ENCODE measurements at regions not wholly inside any gene's neighbourhood (a gene's known extent, or its start where the extent isn't known, plus 50 kb on each side); places are given as distances from the start of the nearest gene placed in this dataset.
A peak's percentile ranks its signal among the peaks of the same experiment; 100 is the strongest.
"Not testable (repeated sequence)": the region's sequence is repeated elsewhere in the genome, so short reads cannot be mapped to it uniquely, and the experiment has no call there.

DNA sequence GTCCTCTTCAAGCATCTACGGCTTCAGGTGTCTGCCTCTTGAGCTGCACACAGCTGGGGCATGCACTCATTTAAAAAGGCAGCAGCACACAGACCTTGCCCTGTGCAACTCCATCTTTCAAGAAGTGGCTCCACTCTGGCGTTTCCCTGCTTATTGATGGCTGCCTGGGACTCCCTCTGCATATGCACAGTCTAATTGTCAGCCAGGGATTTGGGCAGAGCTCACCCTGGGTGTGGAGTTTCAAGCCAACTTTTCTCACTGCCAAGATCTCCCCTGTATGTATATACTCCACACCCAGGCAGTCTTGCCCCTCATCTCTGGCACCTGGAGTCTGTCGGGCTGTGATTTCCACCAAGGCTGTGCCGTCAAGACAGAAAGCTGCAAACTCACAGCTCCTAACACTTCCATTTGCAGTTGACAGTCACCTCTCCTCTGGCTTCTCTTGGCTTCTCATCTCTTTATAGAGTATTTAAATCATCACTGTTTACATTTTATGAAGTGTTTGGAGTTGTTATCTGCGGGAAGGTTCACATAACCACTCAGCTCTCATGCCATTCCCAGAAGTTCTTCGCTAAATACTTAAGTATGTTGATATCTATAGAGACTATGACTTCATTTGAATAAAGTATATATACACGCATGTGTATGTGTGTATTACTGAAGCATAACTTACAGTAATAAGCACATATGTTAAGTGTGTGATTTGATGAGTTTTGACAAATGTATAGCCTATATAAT is 130.5 kb upstream of the ZNF469 start:
- BruUV-seq (replicated peaks): not testable (repeated sequence)

DNA sequence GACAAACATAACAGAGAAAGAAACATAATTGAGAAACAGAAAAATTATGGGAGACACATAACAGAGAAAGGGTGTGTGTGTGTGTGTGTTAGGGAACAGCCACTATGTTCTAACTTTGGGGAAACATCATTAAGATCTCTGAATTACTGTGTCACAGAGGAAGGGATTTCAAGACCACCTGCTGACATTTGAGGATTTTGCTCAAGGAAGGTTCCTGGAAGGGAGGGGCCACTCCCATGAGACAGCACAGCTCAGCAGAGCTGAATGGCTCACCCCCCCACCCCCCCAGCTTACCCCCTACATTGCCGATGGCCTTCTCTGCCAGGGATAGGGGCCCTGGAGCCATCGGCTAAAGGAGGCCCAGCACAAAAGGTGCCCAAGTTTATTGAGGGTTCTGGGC is 124.6 kb upstream of the ZNF469 start:
- H3K27ac Mint-ChIP-seq (ENCODE audit: unreplicated experiment); H3K4me3 Mint-ChIP-seq (ENCODE audit: low read depth, unreplicated experiment); CTCF ChIA-PET; DNase-seq; BruUV-seq (replicated peaks); H3K4me1 Mint-ChIP-seq (ENCODE audit: low read depth, unreplicated experiment); H3K27me3 Mint-ChIP-seq (ENCODE audit: unreplicated experiment); intact Hi-C loops (cut with micrococcal nuclease; ENCODE audit: unreplicated experiment): not testable (repeated sequence)
- peaks cover 16% of the 10 kb centered on the region for H3K36me3 Mint-ChIP-seq (ENCODE audit: insufficient read depth, unreplicated experiment)
- peaks cover 14% of the 10 kb centered on the region for H3K9me3 Mint-ChIP-seq (ENCODE audit: low read depth, unreplicated experiment)

More for the DNA sequence above, 130.5 kb upstream of the ZNF469 start:
- H3K27me3 Mint-ChIP-seq (ENCODE audit: unreplicated experiment); DNase-seq; H3K27ac Mint-ChIP-seq (ENCODE audit: unreplicated experiment); H3K4me1 Mint-ChIP-seq (ENCODE audit: low read depth, unreplicated experiment); H3K4me3 Mint-ChIP-seq (ENCODE audit: low read depth, unreplicated experiment); H3K36me3 Mint-ChIP-seq (ENCODE audit: insufficient read depth, unreplicated experiment); CTCF ChIA-PET; intact Hi-C loops (cut with micrococcal nuclease; ENCODE audit: unreplicated experiment): not testable (repeated sequence)
- peaks cover 10% of the 10 kb centered on the region for H3K9me3 Mint-ChIP-seq (ENCODE audit: low read depth, unreplicated experiment)

DNA sequence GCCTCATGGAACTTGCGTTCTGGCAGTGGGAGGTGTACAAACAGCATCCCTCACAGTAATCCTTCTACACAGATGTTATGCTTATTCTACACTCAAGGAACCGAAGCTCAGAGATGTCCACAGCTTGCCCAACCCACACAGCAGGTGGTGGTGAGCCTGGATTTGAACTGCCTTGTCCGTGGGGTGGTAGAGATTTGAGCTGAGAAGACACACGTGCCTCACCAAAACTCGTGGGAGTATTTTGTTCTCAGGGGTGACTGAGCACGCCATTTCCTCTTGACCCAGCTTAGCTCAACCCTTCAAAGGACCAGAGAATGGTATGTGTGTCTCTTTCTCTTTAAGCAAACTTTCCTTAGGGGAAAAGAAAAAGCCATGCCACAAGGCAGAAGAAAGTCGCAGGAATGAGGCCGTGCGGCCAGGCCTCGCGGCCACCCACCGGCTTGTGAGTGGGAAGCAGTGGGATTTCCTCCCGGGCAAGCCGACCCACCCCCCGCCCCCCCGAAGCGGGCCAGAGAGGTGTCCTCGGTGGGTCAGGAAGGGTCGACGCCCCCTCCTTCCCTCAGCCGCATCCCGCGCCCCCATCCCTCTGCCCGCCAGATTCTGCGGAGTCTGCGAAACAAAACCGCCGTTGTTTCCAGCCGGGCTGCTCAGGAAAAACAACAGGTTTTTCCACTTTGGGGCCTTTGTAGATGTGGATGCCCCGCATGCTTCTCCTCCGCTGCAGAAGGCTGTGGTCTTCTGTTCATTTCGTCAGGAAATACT is 123.8 kb upstream of the ZNF469 start:
- intact Hi-C loops (cut with micrococcal nuclease; ENCODE audit: unreplicated experiment); H3K27me3 Mint-ChIP-seq (ENCODE audit: unreplicated experiment); H3K4me1 Mint-ChIP-seq (ENCODE audit: low read depth, unreplicated experiment); BruUV-seq (replicated peaks): not testable (repeated sequence)
- peak; percentile 55 for DNase-seq
- CTCF ChIA-PET: interaction anchor here (0.7 kb wide), 1 partner anchor 8 kb away, joined by 5 read pairs; no protein-coding TSS in a partner anchor
- Mint-ChIP-seq H3K36me3 (ENCODE audit: insufficient read depth, unreplicated experiment) (peaks cover 16% of the 10 kb centered on the region), H3K4me3 (ENCODE audit: low read depth, unreplicated experiment) (peak overlapping the region; percentile 37), H3K9me3 (ENCODE audit: low read depth, unreplicated experiment) (peaks cover 14% of the 10 kb centered on the region), H3K27ac (ENCODE audit: unreplicated experiment) (peak overlapping the region; percentile 56)

DNA sequence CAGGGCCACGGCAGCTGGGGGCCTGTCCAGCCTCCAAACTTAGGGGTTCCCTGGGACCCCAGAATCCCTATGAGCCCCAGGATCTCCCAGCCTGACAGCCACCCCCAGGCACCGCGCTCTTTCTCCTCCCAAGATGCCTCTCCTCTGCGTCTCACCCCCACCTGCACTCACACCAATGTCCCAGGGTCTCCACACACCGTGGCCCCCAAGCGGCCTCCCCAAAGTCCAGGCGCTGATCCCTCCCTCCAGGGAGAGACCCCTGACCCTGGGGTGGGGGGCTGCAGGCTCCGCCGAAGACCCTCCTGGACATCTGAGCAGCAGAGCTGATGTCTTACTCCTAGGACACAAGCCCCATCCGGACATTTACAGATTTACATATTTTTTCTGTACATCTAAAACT is 123.2 kb upstream of the ZNF469 start:
- H3K36me3 Mint-ChIP-seq (ENCODE audit: insufficient read depth, unreplicated experiment): peaks cover 21% of the 10 kb centered on the region
- intact Hi-C loops (cut with micrococcal nuclease; ENCODE audit: unreplicated experiment); BruUV-seq (replicated peaks); DNase-seq; H3K4me1 Mint-ChIP-seq (ENCODE audit: low read depth, unreplicated experiment); H3K27me3 Mint-ChIP-seq (ENCODE audit: unreplicated experiment): not testable (repeated sequence)
- peaks cover 14% of the 10 kb centered on the region for H3K9me3 Mint-ChIP-seq (ENCODE audit: low read depth, unreplicated experiment)
- peak overlapping the region; percentile 56 for H3K27ac Mint-ChIP-seq (ENCODE audit: unreplicated experiment)
- H3K4me3 Mint-ChIP-seq (ENCODE audit: low read depth, unreplicated experiment): peak overlapping the region; percentile 37
- CTCF ChIA-PET: interaction anchor here (0.7 kb wide), 1 partner anchor 8 kb away, joined by 5 read pairs; no protein-coding TSS in a partner anchor

DNA sequence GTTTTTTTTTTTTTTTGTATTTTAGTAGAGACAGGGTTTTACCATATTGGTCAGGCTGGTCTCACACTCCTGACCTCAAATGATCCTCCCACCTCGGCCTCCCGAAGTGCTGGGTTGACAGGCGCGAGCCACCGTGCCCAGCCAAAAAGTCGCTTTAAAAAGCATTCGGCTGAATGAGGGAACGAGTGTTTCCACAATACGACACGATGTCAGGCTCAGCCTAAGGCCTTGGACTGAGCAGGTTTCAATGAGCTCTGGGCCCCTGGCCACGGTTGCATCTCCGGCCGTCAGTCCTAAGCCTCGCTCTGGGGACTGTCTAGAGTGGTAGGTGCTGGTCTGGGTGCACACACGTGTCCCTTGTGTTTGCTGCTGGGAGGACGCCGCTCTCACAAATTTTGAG is 122.6 kb upstream of the ZNF469 start:
- CTCF ChIA-PET; intact Hi-C loops (cut with micrococcal nuclease; ENCODE audit: unreplicated experiment); H3K27ac Mint-ChIP-seq (ENCODE audit: unreplicated experiment); H3K4me1 Mint-ChIP-seq (ENCODE audit: low read depth, unreplicated experiment); H3K27me3 Mint-ChIP-seq (ENCODE audit: unreplicated experiment); BruUV-seq (replicated peaks); DNase-seq; H3K4me3 Mint-ChIP-seq (ENCODE audit: low read depth, unreplicated experiment): not testable (repeated sequence)
- H3K36me3 Mint-ChIP-seq (ENCODE audit: insufficient read depth, unreplicated experiment): peaks cover 27% of the 10 kb centered on the region
- H3K9me3 Mint-ChIP-seq (ENCODE audit: low read depth, unreplicated experiment): peaks cover 14% of the 10 kb centered on the region

DNA sequence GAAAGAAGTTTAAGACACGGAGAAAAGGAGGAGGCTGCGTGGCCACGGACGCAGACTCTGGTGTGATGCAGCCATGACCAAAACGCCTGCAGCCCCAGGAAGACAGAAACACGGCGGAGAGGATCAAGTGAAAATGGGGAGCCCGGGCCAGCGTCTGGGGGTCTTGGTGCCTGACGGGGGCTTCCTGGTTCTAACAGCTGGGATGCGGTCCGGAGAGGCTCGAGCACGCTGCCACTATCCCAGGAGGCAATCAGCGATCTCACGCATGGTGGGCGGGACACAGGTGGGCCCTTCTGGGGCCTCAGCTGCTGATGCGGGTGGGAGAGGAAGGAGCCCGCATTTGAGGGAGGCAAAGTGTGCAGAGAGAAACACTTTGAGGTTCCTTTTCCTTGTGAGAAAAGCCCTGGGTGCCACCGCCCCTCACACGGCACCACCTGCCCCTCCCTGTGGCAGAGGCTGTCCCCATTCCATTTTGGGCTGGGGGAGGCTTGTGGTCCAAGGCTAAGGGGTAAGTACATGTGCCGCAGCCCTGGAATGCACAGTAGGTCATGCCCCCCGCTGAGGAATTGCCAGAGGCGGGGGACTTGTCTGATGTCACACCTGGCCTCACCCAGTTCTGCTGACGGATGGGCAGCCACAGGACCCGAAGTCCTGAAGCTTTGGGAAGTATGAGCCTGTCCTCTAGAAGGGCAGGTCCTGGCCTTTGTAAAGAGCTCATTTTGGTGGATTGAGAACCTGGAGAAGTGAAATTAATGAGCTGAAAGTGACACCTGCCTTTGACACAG is 121.7 kb upstream of the ZNF469 start:
- H3K4me3 Mint-ChIP-seq (ENCODE audit: low read depth, unreplicated experiment); intact Hi-C loops (cut with micrococcal nuclease; ENCODE audit: unreplicated experiment); H3K27me3 Mint-ChIP-seq (ENCODE audit: unreplicated experiment); DNase-seq; H3K27ac Mint-ChIP-seq (ENCODE audit: unreplicated experiment); CTCF ChIA-PET; BruUV-seq (replicated peaks); H3K4me1 Mint-ChIP-seq (ENCODE audit: low read depth, unreplicated experiment): not testable (repeated sequence)
- peaks cover 12% of the 10 kb centered on the region for H3K9me3 Mint-ChIP-seq (ENCODE audit: low read depth, unreplicated experiment)
- H3K36me3 Mint-ChIP-seq (ENCODE audit: insufficient read depth, unreplicated experiment): peaks cover 32% of the 10 kb centered on the region

DNA sequence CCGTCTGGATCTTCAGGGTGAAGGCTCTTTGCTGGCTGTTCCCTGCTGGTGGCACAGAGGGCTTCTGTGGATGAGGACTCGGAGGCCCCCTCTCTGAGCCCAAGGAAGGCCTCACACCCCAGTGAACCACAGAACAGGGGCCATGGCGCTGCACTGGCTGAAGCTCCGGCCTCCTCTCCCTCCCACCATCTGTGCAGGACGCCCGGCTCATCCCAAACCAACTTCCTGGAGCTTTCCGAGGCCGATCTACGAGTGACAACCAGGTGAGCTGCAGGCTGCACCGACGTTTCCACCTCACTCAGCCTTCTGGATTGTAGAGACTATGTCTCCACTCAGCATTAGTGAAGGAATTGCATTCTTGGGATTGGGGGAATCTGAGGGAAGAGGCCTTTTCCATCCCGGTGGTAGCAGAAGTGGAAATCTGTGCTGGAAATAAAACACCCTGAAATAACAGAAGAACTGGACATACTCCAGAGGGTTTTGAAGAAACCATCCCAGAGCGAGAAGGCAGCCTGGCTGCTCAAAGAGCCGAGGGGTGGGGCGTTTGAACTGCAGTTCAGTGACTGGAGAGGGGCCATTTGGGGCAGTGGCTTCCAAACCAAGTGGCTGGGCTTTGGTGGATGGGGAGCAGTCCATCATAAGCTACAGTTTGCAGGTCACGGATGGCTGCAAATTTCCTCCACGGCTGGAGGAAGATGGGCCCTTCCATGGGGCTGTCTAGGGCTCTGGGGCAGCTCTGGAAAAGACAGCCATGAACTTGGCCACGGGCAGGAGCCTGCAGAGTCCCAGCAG is 120.7 kb upstream of the ZNF469 start:
- CTCF ChIA-PET; H3K4me3 Mint-ChIP-seq (ENCODE audit: low read depth, unreplicated experiment); intact Hi-C loops (cut with micrococcal nuclease; ENCODE audit: unreplicated experiment); BruUV-seq (replicated peaks); H3K27ac Mint-ChIP-seq (ENCODE audit: unreplicated experiment); DNase-seq; H3K27me3 Mint-ChIP-seq (ENCODE audit: unreplicated experiment); H3K9me3 Mint-ChIP-seq (ENCODE audit: low read depth, unreplicated experiment): not testable (repeated sequence)
- peaks cover 18% of the 10 kb centered on the region for H3K4me1 Mint-ChIP-seq (ENCODE audit: low read depth, unreplicated experiment)
- peaks cover 35% of the 10 kb centered on the region for H3K36me3 Mint-ChIP-seq (ENCODE audit: insufficient read depth, unreplicated experiment)

DNA sequence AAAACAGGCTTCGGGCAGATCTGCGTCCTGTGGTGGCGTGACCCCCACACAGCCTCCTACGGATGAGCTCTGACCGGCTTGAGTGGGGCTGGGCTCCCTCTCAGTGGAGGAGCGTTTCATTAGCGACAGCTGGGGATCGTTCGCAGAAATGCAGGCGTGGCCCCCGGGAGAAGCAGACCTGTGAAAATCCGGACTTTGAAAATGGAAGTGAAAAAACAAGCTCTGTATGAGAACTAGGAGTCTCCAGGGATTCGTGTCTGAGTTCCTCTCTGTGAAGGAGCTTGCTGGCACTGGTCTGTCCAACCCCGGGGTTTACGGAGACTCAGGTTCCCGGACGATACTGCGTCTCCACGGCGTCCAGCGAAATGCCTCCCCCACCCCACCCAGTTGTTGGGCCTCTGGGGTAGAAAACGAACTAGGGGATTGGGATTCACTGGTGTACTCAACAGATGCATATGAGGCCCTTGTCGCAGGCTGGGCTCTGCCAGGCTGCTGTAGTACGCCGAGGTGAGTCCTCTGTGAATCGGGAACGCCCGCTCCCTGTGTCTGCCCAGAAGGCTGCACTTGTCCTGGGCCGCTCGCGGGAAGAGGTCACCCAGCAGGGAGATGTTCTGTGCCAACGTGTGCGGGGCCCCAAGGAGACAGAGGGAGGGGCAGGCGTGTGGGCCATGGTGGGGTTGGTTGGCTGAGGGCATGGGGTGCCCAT is 119.7 kb upstream of the ZNF469 start:
- Mint-ChIP-seq H3K4me1 (ENCODE audit: low read depth, unreplicated experiment) (peaks cover 22% of the 10 kb centered on the region), H3K36me3 (ENCODE audit: insufficient read depth, unreplicated experiment) (peaks cover 36% of the 10 kb centered on the region)
- intact Hi-C loops (cut with micrococcal nuclease; ENCODE audit: unreplicated experiment); H3K27ac Mint-ChIP-seq (ENCODE audit: unreplicated experiment); BruUV-seq (replicated peaks); H3K27me3 Mint-ChIP-seq (ENCODE audit: unreplicated experiment); CTCF ChIA-PET; DNase-seq; H3K9me3 Mint-ChIP-seq (ENCODE audit: low read depth, unreplicated experiment); H3K4me3 Mint-ChIP-seq (ENCODE audit: low read depth, unreplicated experiment): not testable (repeated sequence)
